ENCODE measurements at regions not wholly inside any gene's neighbourhood (a gene's known extent, or its start where the extent isn't known, plus 50 kb on each side); places are given as distances from the start of the nearest gene placed in this dataset.

- Histone ChIP-seq H2AFZ (ENCODE audit: low read depth, low read length) (no peak overlapping the region), H3K4me1 (ENCODE audit: insufficient read depth, low read length) (no peaks in the 10 kb centered on the region), H3K9ac (ENCODE audit: low read depth, low read length) (no peak overlapping the region), H3K27me3 (ENCODE audit: insufficient read depth, low read length, poor library complexity) (no peaks in the 10 kb centered on the region), H3K9me3 (ENCODE audit: insufficient read depth, low read length, severe bottlenecking) (peaks cover 3% of the 10 kb centered on the region), H3K4me2 (ENCODE audit: insufficient read depth, low read length) (no peak overlapping the region), H3K27ac (ENCODE audit: low read length) (no peak overlapping the region), H4K20me1 (ENCODE audit: insufficient read depth, low read length) (no peaks in the 10 kb centered on the region), H3K79me2 (ENCODE audit: insufficient read depth, low read length) (no peaks in the 10 kb centered on the region), H3K4me3 (ENCODE audit: low read depth in 1 of 2, low read length in 2 of 2) (no peak overlapping the region), H3K36me3 (ENCODE audit: insufficient read depth, low read length) (no peaks in the 10 kb centered on the region)
- no peak for ATAC-seq (ENCODE audit: insufficient read depth, low read depth)
- TF ChIP-seq EZH2 (IDR thresholded peaks at IDR 0.05; ENCODE audit: borderline replicate concordance, low read depth, low read length, severe bottlenecking): no peak
- no peak for TF ChIP-seq CTCF (IDR thresholded peaks at IDR 0.05; ENCODE audit: borderline replicate concordance, extremely low read depth, low read length, poor library complexity, severe bottlenecking)
- no peak for DNase-seq
Measured at GRCh38 chr5:29508131-29508530, 1685.4 kb upstream of the CDH6 start.

GRCh38 chr5:29504411-29504810, 1689.1 kb upstream of the CDH6 start:
- Histone ChIP-seq H3K27ac (ENCODE audit: low read length) (no peak overlapping the region), H2AFZ (ENCODE audit: low read depth, low read length) (no peak overlapping the region), H3K4me2 (ENCODE audit: insufficient read depth, low read length) (no peak overlapping the region), H4K20me1 (ENCODE audit: insufficient read depth, low read length) (no peaks in the 10 kb centered on the region), H3K9ac (ENCODE audit: low read depth, low read length) (no peak overlapping the region), H3K4me3 (ENCODE audit: low read depth in 1 of 2, low read length in 2 of 2) (no peak overlapping the region), H3K27me3 (ENCODE audit: insufficient read depth, low read length, poor library complexity) (no peaks in the 10 kb centered on the region), H3K36me3 (ENCODE audit: insufficient read depth, low read length) (no peaks in the 10 kb centered on the region), H3K4me1 (ENCODE audit: insufficient read depth, low read length) (no peaks in the 10 kb centered on the region), H3K9me3 (ENCODE audit: insufficient read depth, low read length, severe bottlenecking) (peaks cover 4% of the 10 kb centered on the region), H3K79me2 (ENCODE audit: insufficient read depth, low read length) (no peaks in the 10 kb centered on the region)
- DNase-seq (no peak), ATAC-seq (ENCODE audit: insufficient read depth, low read depth) (no peak)
- no peak for TF ChIP-seq EZH2 (IDR thresholded peaks at IDR 0.05; ENCODE audit: borderline replicate concordance, low read depth, low read length, severe bottlenecking)
- TF ChIP-seq CTCF (IDR thresholded peaks at IDR 0.05; ENCODE audit: borderline replicate concordance, extremely low read depth, low read length, poor library complexity, severe bottlenecking): no peak

GRCh38 chr5:29498860-29499259, 1694.6 kb upstream of the CDH6 start:
- Histone ChIP-seq H3K27ac (ENCODE audit: low read length) (no peak overlapping the region), H3K27me3 (ENCODE audit: insufficient read depth, low read length, poor library complexity) (no peaks in the 10 kb centered on the region), H3K4me3 (ENCODE audit: low read depth in 1 of 2, low read length in 2 of 2) (no peak overlapping the region), H3K36me3 (ENCODE audit: insufficient read depth, low read length) (no peaks in the 10 kb centered on the region), H3K4me1 (ENCODE audit: insufficient read depth, low read length) (no peaks in the 10 kb centered on the region), H3K79me2 (ENCODE audit: insufficient read depth, low read length) (no peaks in the 10 kb centered on the region), H4K20me1 (ENCODE audit: insufficient read depth, low read length) (no peaks in the 10 kb centered on the region), H3K9me3 (ENCODE audit: insufficient read depth, low read length, severe bottlenecking) (peaks cover 7% of the 10 kb centered on the region), H3K4me2 (ENCODE audit: insufficient read depth, low read length) (no peak overlapping the region), H2AFZ (ENCODE audit: low read depth, low read length) (no peak overlapping the region), H3K9ac (ENCODE audit: low read depth, low read length) (no peak overlapping the region)
- DNase-seq (no peak), ATAC-seq (ENCODE audit: insufficient read depth, low read depth) (no peak)
- no peak for TF ChIP-seq CTCF (IDR thresholded peaks at IDR 0.05; ENCODE audit: borderline replicate concordance, extremely low read depth, low read length, poor library complexity, severe bottlenecking)
- TF ChIP-seq EZH2 (IDR thresholded peaks at IDR 0.05; ENCODE audit: borderline replicate concordance, low read depth, low read length, severe bottlenecking): no peak

GRCh38 chr5:29498412-29498811, 1695.1 kb upstream of the CDH6 start:
- Histone ChIP-seq H3K79me2 (ENCODE audit: insufficient read depth, low read length) (no peaks in the 10 kb centered on the region), H3K4me3 (ENCODE audit: low read depth in 1 of 2, low read length in 2 of 2) (no peak overlapping the region), H3K9me3 (ENCODE audit: insufficient read depth, low read length, severe bottlenecking) (peaks cover 7% of the 10 kb centered on the region), H3K4me2 (ENCODE audit: insufficient read depth, low read length) (no peak overlapping the region), H4K20me1 (ENCODE audit: insufficient read depth, low read length) (no peaks in the 10 kb centered on the region), H3K9ac (ENCODE audit: low read depth, low read length) (no peak overlapping the region), H3K27ac (ENCODE audit: low read length) (no peak overlapping the region), H3K36me3 (ENCODE audit: insufficient read depth, low read length) (no peaks in the 10 kb centered on the region), H3K27me3 (ENCODE audit: insufficient read depth, low read length, poor library complexity) (no peaks in the 10 kb centered on the region), H2AFZ (ENCODE audit: low read depth, low read length) (no peak overlapping the region), H3K4me1 (ENCODE audit: insufficient read depth, low read length) (no peaks in the 10 kb centered on the region)
- no peak for DNase-seq
- no peak for TF ChIP-seq CTCF (IDR thresholded peaks at IDR 0.05; ENCODE audit: borderline replicate concordance, extremely low read depth, low read length, poor library complexity, severe bottlenecking)
- TF ChIP-seq EZH2 (IDR thresholded peaks at IDR 0.05; ENCODE audit: borderline replicate concordance, low read depth, low read length, severe bottlenecking): no peak
- no peak for ATAC-seq (ENCODE audit: insufficient read depth, low read depth)

Measured in DND-41 (cell line).